GM12872 (cell line): ENCODE measurements at regions not wholly inside any gene's neighbourhood (a gene's known extent, or its start where the extent isn't known, plus 50 kb on each side); places are given as distances from the start of the nearest gene placed in this dataset.

Experiments
- TF ChIP-seq, protein P1 (sequence below): IDR thresholded peaks from 3 replicates; pipeline ENCODE4 v1.5.1; 2011; ENCODE audit warnings: low read depth, mild to moderate bottlenecking, low read length, moderate library complexity; ENCODE audit not compliant: insufficient read depth

DNA sequence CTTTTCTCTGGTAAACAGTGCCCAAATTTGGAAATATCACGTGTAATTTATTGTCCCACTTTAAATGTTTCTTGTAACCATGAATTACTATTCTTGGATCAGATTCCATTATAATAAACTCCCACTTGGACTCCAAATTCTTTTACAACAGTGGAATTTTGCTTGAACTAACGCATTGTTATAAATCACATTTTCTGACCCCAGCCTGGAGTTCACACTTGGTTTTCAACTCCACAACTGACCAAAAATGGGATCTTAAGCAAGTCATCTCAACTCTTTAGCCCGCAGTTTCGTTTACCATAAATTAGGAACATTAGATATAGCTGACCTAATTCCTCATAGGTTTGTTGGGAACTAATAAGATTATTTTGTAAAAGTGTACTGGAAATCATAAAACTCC, 336.8 kb upstream of the NCAM1 start:
- TF ChIP-seq, protein P1, sequence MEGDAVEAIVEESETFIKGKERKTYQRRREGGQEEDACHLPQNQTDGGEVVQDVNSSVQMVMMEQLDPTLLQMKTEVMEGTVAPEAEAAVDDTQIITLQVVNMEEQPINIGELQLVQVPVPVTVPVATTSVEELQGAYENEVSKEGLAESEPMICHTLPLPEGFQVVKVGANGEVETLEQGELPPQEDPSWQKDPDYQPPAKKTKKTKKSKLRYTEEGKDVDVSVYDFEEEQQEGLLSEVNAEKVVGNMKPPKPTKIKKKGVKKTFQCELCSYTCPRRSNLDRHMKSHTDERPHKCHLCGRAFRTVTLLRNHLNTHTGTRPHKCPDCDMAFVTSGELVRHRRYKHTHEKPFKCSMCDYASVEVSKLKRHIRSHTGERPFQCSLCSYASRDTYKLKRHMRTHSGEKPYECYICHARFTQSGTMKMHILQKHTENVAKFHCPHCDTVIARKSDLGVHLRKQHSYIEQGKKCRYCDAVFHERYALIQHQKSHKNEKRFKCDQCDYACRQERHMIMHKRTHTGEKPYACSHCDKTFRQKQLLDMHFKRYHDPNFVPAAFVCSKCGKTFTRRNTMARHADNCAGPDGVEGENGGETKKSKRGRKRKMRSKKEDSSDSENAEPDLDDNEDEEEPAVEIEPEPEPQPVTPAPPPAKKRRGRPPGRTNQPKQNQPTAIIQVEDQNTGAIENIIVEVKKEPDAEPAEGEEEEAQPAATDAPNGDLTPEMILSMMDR: no peak

DNA sequence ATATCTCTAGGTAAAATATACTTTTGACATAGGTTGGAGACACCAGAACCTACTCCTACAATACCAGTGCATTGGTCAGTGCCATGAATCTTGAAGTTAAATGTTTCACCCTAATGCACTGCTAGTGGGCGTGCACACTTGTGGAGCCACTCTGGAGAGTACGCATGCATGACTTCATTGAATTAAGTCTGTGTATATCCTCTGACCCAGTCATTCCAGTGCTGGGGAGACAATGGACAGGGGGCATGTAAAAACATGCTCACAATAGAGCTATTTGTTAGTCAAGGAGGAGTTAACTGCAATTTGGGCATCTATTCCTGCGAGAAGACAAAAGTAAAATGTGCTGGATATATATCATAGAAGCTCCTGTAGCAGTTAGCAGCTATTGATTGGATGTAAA, 335.4 kb upstream of the NCAM1 start:
- TF ChIP-seq, protein P1: no peak

DNA sequence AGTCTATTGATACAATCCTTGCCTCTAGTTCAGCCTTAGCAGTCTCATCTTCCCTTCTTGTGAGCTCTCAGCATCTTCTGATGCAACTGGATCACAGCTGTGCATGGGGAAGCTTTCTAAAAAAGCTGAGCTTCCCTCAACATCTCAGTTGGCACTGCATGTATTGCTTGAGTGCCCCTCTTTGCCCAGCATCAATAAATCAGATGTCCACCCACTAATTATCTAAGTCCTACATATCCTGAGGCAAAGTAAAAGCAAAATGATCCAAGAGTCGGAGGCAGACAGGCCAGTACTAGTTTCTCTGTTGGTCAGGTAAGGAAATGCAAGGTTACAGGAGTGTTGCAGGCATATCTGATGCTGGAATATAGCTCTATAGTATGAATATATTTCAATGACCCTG, 334.5 kb upstream of the NCAM1 start:
- TF ChIP-seq, protein P1: no peak

DNA sequence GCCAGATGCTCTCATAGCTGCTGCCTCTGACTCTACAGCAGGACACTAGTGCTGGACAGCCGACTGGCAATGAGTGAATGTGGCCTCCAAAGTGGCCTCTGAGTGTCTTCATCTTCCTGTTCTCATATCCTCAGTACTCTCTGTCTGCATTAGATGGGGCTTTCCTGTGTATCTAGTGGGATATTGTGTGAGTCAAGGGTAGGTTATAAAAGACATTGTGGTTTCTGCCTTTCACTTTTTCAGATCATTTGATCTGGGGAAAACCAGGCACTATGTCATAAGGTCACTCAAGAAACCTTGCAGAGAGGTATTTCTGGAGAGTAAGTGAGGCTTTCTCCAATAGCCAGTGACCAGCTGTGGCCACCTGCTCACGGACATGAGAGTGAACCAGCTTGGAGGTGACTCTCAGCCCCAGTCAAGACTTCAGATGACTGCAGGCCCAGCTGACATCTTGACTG, 333.6 kb upstream of the NCAM1 start:
- TF ChIP-seq, protein P1: no peak

DNA sequence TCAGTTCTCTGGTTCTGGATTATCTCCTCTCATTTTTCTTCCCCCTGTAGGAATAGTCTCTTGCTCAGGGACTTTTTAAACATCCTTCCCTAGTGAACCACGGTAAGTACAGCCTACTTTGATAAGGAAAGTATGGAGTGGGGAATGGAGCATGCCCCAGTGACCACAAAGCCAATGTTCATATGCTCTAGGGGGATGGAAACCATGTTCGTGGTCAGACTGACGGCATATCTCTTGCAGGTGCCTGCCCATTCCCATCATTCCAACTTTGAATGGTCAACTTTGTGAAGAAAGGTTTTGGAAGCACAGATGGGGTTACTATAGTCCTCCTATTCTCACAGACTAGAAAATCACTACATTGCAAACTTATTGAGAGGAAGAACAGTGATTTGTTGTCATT, 332.5 kb upstream of the NCAM1 start:
- TF ChIP-seq, protein P1: no peak

DNA sequence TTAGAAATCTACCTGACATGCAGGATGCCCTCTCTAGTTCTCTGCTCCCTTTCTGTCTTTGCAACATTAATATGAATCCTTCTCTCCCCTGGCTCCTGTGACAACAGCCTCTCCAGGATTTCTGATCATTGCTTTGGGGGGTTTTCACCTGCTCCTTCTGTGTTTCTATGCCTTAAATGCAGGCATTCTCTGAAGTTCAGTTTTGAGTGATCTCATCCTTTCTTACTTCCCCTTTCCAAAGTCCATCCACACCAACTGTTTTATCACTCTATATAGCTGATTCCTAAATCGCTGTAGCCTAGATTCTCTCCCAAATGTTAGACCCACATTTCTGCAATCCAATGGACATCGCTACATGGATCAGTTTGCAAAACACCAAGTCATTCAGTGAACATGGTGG, 330.7 kb upstream of the NCAM1 start:
- TF ChIP-seq, protein P1: no peak

DNA sequence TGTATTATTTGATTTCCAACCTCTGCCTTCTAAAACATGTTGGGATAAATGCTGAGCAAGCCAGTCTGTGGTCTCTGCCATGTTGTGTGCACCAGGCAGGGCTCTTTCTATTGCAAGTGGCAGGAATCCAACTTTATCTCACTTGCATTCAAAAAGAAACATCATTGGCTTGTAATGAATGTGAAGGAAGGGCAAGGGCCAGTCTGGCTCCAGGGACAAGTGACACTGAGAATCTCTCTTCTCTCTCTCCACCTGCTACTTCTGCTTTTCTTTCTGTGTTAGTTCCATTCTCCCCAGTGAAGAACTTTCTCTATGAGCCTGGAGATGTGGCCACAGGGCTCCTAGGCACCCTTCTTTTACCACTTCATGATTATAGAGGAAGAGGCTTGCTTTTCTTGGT, 329.9 kb upstream of the NCAM1 start:
- TF ChIP-seq, protein P1: no peak
